Spinal cord (tissue), 9 donors: ENCODE measurements at regions not wholly inside any gene's neighbourhood (a gene's known extent, or its start where the extent isn't known, plus 50 kb on each side); places are given as distances from the start of the nearest gene placed in this dataset.
"Not testable (repeated sequence)": the region's sequence is repeated elsewhere in the genome, so short reads cannot be mapped to it uniquely, and the experiment has no call there.

Experiments
- DNase-seq, 6 donors: peaks; one replicate each; pipeline versions ENCODE4 v3.0.0 to v3.0.0-alpha.2; 2013 to 2015; ENCODE audit warnings: low spot score in 6 of 6, low read depth in 4 of 6
- H3K27ac ChIP-seq: one replicate; pipeline ENCODE4 v1.5.1; 2013; ENCODE audit warnings: low read depth, low read length, control low read depth
- H3K27me3 ChIP-seq: one replicate; pipeline ENCODE4 v1.6.1; 2013; ENCODE audit warnings: low read length; ENCODE audit not compliant: control insufficient read depth, insufficient read depth
- H3K36me3 ChIP-seq: one replicate; pipeline ENCODE4 v1.6.1; 2013; ENCODE audit warnings: low read length; ENCODE audit not compliant: control insufficient read depth, insufficient read depth
- H3K4me1 ChIP-seq: one replicate; pipeline ENCODE4 v1.6.1; 2013; ENCODE audit warnings: low read length; ENCODE audit not compliant: control insufficient read depth, insufficient read depth
- H3K4me3 ChIP-seq: one replicate; pipeline ENCODE4 v1.5.1; 2013; ENCODE audit warnings: low read depth, low read length, control low read depth
- H3K9me3 ChIP-seq: one replicate; pipeline ENCODE4 v1.6.1; 2013; ENCODE audit warnings: low read length; ENCODE audit not compliant: control insufficient read depth, insufficient read depth
- WGBS: methylation state at CpG from one replicate; pipeline ENCODE4 v1.1.5; 2013; ENCODE audit warnings: missing lambda C conversion rate; ENCODE audit not compliant: insufficient coverage; 5-methylcytosine and 5-hydroxymethylcytosine counted together
- donor health status: healthy.

DNA sequence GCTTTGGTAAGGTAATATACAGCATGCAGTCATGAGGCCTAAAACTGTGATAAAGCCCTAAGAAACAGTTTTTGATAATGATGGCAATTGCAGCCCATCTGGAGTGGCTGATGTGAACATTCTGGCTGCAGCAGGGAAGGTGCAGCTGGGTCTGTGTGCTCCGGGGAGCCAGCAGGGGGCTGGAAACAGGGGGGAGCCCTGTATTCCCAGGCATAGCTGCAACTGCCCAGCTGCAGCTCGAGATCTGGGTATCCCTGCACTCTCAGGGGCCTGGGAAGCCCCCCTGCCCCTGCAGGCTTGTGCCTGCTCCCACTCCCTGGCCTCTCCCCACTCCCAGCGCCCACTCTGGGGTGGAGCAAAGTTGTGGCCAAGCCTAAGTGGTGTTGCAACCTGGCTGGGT, 95.6 kb downstream of the RRAGB start:
- Histone ChIP-seq H3K4me3 (no peak overlapping the region), H3K9me3 (peaks cover 4% of the 10 kb centered on the region), H3K4me1 (no peaks in the 10 kb centered on the region), H3K27ac (no peak overlapping the region), H3K27me3 (no peaks in the 10 kb centered on the region), H3K36me3 (no peaks in the 10 kb centered on the region)
- WGBS: 24% methylated on average over 3 of the region's 3 CpGs
- no peak for DNase-seq

DNA sequence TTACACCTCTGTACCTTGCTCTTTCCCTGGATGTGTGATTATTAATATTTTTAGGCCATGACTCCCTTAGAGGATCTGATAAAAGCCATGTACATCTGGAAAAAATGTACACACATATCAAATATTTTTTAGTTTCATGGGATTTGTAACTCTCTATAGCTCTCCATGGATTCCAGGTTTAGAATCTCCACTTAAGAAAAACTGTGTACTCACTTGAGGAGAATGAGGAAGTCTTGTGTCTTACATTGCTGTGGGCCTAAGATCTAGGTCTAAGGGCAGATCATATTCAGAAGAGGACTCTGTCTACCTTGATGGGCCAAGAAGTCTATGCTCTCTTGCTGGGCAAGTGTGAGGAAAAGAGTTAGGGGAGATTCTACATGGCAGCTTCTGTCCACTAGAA, 98.0 kb downstream of the RRAGB start:
- H3K36me3 ChIP-seq: no peaks in the 10 kb centered on the region
- no peak overlapping the region for H3K27ac ChIP-seq
- H3K9me3 ChIP-seq: peaks cover 4% of the 10 kb centered on the region

DNA sequence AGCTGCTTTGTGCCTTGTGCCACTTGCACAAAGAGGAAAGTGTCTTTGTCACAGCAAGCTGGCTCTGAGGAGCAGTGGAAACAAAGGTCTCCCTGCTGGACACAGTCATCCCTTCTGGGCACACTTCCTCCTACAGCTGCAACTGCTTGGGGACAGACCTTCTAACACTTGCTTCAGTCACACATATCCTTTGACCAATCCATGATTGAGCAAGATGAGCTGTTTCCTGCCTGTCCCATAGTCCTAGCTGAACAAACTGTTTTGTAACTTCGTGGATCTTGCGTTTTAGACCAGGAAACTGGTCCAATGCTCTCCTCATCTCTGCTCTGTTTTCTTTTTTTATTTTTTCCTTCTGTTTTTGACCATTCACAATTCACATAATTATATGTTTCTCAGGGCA, 98.5 kb downstream of the RRAGB start:
- no peak overlapping the region for H3K27ac ChIP-seq
- 46% methylated on average over 2 of the region's 2 CpGs for WGBS

More for the DNA sequence above, 98.0 kb downstream of the RRAGB start:
- Histone ChIP-seq H3K4me1 (no peaks in the 10 kb centered on the region), H3K27me3 (no peaks in the 10 kb centered on the region), H3K4me3 (no peak overlapping the region)
- DNase-seq: no peak

DNA sequence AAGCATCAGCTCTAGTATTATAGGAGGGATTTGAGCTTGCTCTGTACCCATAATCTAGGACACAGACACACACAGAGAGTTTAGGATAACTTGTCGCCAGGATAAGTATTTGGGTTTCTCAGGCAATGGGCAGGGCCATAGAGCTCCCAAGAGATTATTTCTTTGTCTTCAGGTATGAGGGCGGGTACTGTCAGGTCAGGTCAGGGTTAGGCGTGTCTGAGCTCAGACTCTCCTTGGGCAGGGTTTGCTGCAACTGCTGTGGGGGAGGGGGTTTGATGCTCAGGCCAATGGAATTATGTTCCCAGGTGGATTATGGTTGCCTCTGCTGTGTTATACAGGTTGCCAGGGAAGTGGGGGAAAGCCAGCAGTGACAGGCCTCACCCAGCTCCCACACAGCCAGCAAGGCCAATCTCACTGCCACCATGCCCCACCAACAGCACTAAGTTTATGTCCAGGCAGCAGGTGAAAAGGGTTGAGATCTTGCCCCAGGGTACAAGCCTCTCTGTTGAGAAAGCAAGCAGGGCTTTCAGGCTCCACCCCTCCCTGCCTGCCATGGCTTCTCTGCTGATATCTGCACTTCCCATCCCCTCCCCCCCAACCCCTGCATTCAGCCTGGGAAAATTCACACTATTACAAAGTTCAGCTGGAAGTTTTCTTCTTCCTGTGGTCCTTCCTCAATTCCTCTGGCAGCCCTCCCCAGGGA, 101.3 kb downstream of the RRAGB start:
- no peaks in the 10 kb centered on the region for H3K27me3 ChIP-seq
- 47% methylated on average over 2 of the region's 3 CpGs for WGBS
- H3K4me3 ChIP-seq: no peak overlapping the region

More for the DNA sequence above, 98.5 kb downstream of the RRAGB start:
- Histone ChIP-seq H3K4me1 (no peaks in the 10 kb centered on the region), H3K9me3 (peaks cover 4% of the 10 kb centered on the region), H3K4me3 (no peak overlapping the region), H3K27me3 (no peaks in the 10 kb centered on the region), H3K36me3 (no peaks in the 10 kb centered on the region)
- no peak for DNase-seq

DNA sequence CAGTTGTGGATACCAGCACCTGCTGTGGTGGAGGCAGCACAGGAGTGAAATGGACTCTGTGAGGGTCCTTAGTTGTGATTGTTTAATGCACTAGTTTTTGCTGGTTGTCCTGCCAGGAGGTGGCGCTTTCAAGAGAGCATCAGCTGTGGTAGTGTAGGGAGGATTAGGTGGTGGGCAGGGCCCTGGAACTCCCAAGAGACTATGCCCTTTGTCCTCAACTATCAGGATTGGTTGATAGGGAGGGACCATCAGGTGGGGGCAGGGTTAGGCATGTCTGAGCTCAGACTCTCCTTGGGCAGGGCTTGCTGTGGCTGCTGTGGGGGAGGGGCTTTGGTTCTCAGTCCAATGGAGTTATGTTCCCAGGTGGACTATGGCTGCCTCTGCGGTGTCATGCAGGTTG, 121.9 kb downstream of the RRAGB start:
- Histone ChIP-seq H3K4me1 (no peaks in the 10 kb centered on the region), H3K9me3 (no peaks in the 10 kb centered on the region), H3K27me3 (no peaks in the 10 kb centered on the region), H3K4me3 (no peak overlapping the region), H3K36me3 (no peaks in the 10 kb centered on the region), H3K27ac (no peak overlapping the region)
- DNase-seq: no peak
- 93% methylated on average over 2 of the region's 2 CpGs for WGBS

More for the DNA sequence above, 101.3 kb downstream of the RRAGB start:
- H3K36me3 ChIP-seq: no peaks in the 10 kb centered on the region
- peaks cover 1% of the 10 kb centered on the region for H3K9me3 ChIP-seq
- no peak overlapping the region for H3K27ac ChIP-seq
- DNase-seq: no peak
- no peaks in the 10 kb centered on the region for H3K4me1 ChIP-seq

DNA sequence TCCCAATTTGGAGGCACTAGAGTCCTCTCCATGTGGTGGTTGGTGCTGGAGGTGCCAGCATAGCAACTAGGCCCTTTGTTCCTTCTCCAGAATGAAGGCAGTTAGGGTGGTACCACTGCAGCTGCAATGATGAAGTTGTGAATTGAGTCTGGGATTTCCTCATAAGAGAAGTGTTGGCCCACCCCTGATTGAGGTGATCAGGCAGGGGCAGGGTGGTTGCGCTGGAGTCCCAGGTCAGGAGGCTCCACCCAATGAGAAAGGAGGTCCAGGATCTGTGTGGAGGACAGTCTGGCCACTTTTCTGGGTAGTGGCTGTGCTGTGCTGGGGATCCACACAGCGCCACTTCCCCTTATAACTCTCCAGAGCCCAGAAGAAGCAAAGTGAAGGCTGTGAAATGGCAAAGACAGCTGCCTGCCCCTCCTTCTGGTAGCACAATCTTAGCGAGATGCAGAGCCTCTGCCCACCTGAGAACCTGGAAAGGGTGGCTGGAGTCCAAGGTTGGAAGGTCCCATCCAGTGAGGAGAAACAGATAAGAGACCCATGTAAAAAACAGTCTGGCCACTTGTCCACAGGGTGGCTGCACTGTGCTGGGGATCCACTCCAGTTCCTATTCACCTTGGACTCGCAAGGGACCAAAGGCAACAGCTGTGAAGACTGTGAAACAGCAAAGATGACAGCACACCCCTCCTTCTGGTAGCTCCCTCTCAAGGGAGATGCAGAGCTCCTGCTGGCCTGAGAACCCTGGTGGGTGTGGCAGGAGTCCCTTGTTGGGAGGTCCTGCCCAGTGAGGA, 124.6 kb downstream of the RRAGB start:
- H3K36me3 ChIP-seq: no peaks in the 10 kb centered on the region
- DNase-seq: no peak
- H3K9me3 ChIP-seq: no peaks in the 10 kb centered on the region
- no peaks in the 10 kb centered on the region for H3K27me3 ChIP-seq
- H3K4me1 ChIP-seq: no peaks in the 10 kb centered on the region
- 53% methylated on average over 3 of the region's 4 CpGs for WGBS
- no peak overlapping the region for H3K27ac ChIP-seq
- no peak overlapping the region for H3K4me3 ChIP-seq

DNA sequence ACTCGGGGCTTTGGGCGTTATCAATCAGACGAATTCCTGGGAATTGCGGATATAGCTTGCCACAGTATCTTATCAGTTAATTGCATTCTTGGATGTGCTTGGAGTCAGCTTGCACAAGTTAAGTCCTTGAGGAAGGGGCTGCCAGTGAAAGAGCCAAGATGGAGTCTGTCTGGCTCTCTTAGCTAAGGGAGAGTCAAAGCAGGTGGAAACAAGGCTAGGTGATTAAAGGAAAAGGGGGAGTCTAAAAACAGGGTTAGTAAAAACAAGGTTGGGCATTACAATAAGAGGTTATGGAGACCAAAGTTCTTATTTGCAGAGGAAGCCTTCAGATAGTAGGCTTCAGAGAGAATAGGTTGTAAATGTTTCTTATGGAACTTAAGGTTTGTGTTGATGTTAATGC, 149.2 kb downstream of the RRAGB start:
- H3K36me3 ChIP-seq, H3K4me3 ChIP-seq, H3K9me3 ChIP-seq, DNase-seq, H3K4me1 ChIP-seq, H3K27me3 ChIP-seq, H3K27ac ChIP-seq: not testable (repeated sequence)
- 91% methylated on average over 4 of the region's 4 CpGs for WGBS

DNA sequence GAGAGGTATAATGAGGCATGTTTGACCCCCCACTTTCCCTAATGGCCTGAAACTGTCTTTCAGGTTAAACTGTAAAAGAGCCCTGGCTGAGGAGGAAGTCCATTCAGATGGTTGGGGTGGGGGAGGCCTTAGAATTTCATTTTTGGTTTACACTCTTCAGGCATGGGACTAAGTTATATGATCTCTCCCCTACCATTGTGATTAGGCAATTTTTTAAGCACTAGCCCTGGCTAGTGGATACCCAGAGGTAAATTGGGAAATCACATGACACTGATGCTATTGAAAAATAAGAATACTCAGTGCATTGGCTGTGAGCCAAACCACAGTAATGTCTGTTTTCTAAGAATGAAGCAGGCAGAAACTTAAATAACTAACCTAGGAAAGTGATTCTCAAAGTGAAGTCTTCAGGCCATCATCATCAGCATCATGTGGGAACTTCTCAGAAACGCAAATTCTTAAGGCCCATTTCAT, 149.7 kb downstream of the RRAGB start:
- H3K9me3 ChIP-seq: no peaks in the 10 kb centered on the region
- 63% methylated on average over 1 of the region's 1 CpG for WGBS
- DNase-seq: no peak

DNA sequence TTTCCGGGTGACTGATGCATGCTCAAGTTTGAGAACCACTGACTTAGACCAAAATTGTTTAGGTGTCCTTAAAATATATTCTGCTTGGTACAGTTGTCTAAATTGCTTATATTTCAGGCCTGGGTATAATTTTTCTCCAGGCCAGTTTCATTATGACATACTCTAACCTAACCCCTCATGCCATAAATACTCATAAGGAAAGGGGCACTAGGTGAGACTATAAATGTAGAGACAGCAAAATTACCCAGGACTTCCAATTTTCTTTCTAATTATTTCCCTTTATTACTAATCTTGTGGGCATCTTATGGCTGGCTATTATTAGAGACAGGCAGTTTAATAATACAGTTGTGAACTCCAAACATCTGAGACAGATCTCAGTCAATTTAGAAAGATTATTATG, 150.2 kb downstream of the RRAGB start:
- H3K9me3 ChIP-seq: no peaks in the 10 kb centered on the region
- no peak overlapping the region for H3K4me3 ChIP-seq
- no peak for DNase-seq
- no CpG with 5 or more reads among the region's 1 CpG for WGBS
- no peaks in the 10 kb centered on the region for H3K27me3 ChIP-seq
- no peaks in the 10 kb centered on the region for H3K4me1 ChIP-seq
- no peak overlapping the region for H3K27ac ChIP-seq
- H3K36me3 ChIP-seq: no peaks in the 10 kb centered on the region

More for the DNA sequence above, 149.7 kb downstream of the RRAGB start:
- no peaks in the 10 kb centered on the region for H3K4me1 ChIP-seq
- no peak overlapping the region for H3K27ac ChIP-seq
- no peaks in the 10 kb centered on the region for H3K27me3 ChIP-seq
- no peaks in the 10 kb centered on the region for H3K36me3 ChIP-seq
- no peak overlapping the region for H3K4me3 ChIP-seq

DNA sequence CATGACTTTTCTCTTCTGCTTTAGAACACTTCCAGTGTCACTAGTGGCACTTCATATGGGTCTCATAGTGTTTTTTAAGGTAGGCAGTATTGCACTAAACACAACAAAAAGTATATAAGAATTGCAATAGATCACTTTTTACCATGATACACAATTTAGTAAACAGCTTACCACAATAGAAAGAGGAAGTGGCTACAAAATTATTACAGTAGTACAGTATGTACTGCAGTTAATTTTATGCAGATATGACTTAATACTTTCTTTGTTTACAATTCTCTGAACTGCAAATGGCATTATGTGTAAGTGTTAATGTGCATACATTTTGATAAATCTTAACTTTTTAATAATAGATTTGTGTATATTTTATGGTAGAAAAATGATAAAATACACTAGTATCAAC, 157.3 kb downstream of the RRAGB start:
- no peaks in the 10 kb centered on the region for H3K36me3 ChIP-seq
- H3K27ac ChIP-seq: no peak overlapping the region
- no peaks in the 10 kb centered on the region for H3K9me3 ChIP-seq
- no peaks in the 10 kb centered on the region for H3K27me3 ChIP-seq
- DNase-seq: no peak
- H3K4me3 ChIP-seq: no peak overlapping the region
- H3K4me1 ChIP-seq: no peaks in the 10 kb centered on the region
